HG02852 (cell line): ENCODE measurements at regions not wholly inside any gene's neighbourhood (a gene's known extent, or its start where the extent isn't known, plus 50 kb on each side); places are given as distances from the start of the nearest gene placed in this dataset.

Source experiments
- ATAC-seq: cut with Tn5 transposase; IDR thresholded peaks from one replicate; pipeline ENCODE4 v1.9.1; 2021; ENCODE audit warnings: mild to moderate bottlenecking, moderate library complexity; ENCODE audit not compliant: unreplicated experiment

GRCh38 chr5:125517973-125518550 lies 771.6 kb upstream of the ZNF608 start:
- no peak for ATAC-seq

- ATAC-seq, result no peak
Observed at GRCh38 chr5:125521289-125521688, 774.9 kb upstream of the ZNF608 start.

GRCh38 chr5:125525356-125525755 lies 778.9 kb upstream of the ZNF608 start:
- ATAC-seq, result no peak

- ATAC-seq, result no peak
Observed at GRCh38 chr5:125526966-125527365, 780.5 kb upstream of the ZNF608 start.

- no peak for ATAC-seq
Observed at GRCh38 chr5:125528881-125529280, 782.4 kb upstream of the ZNF608 start.

- no peak for ATAC-seq
Observed at GRCh38 chr5:125530833-125531615, 784.6 kb upstream of the ZNF608 start.

GRCh38 chr5:125536095-125536494 lies 789.7 kb upstream of the ZNF608 start:
- ATAC-seq, result no peak

GRCh38 chr5:125536582-125536981 lies 790.1 kb upstream of the ZNF608 start:
- ATAC-seq, result no peak

GRCh38 chr5:125537661-125538060 lies 791.2 kb upstream of the ZNF608 start:
- ATAC-seq, result no peak

- no peak for ATAC-seq
Observed at GRCh38 chr5:125538469-125538868, 792.0 kb upstream of the ZNF608 start.

GRCh38 chr5:125541085-125541484 lies 794.6 kb upstream of the ZNF608 start:
- ATAC-seq, result no peak

GRCh38 chr5:125549322-125549911 lies 803.0 kb upstream of the ZNF608 start:
- no peak for ATAC-seq

- no peak for ATAC-seq
Observed at GRCh38 chr5:125550274-125550673, 803.8 kb upstream of the ZNF608 start.

- ATAC-seq, result no peak
Observed at GRCh38 chr5:125551246-125551645, 804.8 kb upstream of the ZNF608 start.

GRCh38 chr5:125551797-125552196 lies 805.4 kb upstream of the ZNF608 start:
- no peak for ATAC-seq

- ATAC-seq, result no peak
Observed at GRCh38 chr5:125552486-125552885, 806.0 kb upstream of the ZNF608 start.

GRCh38 chr5:125554355-125554754 lies 807.9 kb upstream of the ZNF608 start:
- no peak for ATAC-seq

GRCh38 chr5:125555591-125555990 lies 809.2 kb upstream of the ZNF608 start:
- ATAC-seq, result no peak

GRCh38 chr5:125558016-125558415 lies 811.6 kb upstream of the ZNF608 start:
- no peak for ATAC-seq

GRCh38 chr5:125558466-125558865 lies 812.0 kb upstream of the ZNF608 start:
- no peak for ATAC-seq

GRCh38 chr5:125559296-125559695 lies 812.9 kb upstream of the ZNF608 start:
- ATAC-seq, result no peak
